H1 (cell line): ENCODE measurements at regions not wholly inside any gene's neighbourhood (a gene's known extent, or its start where the extent isn't known, plus 50 kb on each side); places are given as distances from the start of the nearest gene placed in this dataset.

ENCODE experiments used
- ASH2L ChIP-seq: fragments of 200-600, 300-600 bp; sonication (generic); IDR thresholded peaks from one replicate; pipeline ENCODE4 v1.7.1; 2017; ENCODE audit warnings: low read length
- CHD7 ChIP-seq: fragments of 300-600 bp; sonication (generic); IDR thresholded peaks from 2 replicates; pipeline ENCODE4 v1.7.1; 2012; ENCODE audit warnings: low read length, moderate library complexity, mild to moderate bottlenecking, inconsistent platforms; ENCODE audit not compliant: insufficient replicate concordance
- POLR2A ChIP-seq, 2 experiments: IDR thresholded peaks; 1 replicate in 1 of 2; 2 replicates in 1 of 2; pipeline ENCODE4 v1.6.1; 2011; ENCODE audit warnings: low read depth in 2 of 2, low read length in 2 of 2, mild to moderate bottlenecking in 2 of 2; ENCODE audit errors: control extremely low read depth in 1 of 2
- POLR2AphosphoS5 ChIP-seq: IDR thresholded peaks from 2 replicates; pipeline ENCODE4 v1.6.1; 2011; ENCODE audit warnings: low read depth, low read length
- TAF7 ChIP-seq: optimal IDR thresholded peaks from 2 replicates; pipeline ENCODE3; 2011; ENCODE audit warnings: low read depth, mild to moderate bottlenecking, inconsistent platforms, low read length, moderate library complexity, borderline replicate concordance
- TEAD4 ChIP-seq: IDR thresholded peaks from 2 replicates; pipeline ENCODE4 v1.6.1; 2012; ENCODE audit warnings: low read depth, low read length, inconsistent platforms, mixed read lengths

DNA sequence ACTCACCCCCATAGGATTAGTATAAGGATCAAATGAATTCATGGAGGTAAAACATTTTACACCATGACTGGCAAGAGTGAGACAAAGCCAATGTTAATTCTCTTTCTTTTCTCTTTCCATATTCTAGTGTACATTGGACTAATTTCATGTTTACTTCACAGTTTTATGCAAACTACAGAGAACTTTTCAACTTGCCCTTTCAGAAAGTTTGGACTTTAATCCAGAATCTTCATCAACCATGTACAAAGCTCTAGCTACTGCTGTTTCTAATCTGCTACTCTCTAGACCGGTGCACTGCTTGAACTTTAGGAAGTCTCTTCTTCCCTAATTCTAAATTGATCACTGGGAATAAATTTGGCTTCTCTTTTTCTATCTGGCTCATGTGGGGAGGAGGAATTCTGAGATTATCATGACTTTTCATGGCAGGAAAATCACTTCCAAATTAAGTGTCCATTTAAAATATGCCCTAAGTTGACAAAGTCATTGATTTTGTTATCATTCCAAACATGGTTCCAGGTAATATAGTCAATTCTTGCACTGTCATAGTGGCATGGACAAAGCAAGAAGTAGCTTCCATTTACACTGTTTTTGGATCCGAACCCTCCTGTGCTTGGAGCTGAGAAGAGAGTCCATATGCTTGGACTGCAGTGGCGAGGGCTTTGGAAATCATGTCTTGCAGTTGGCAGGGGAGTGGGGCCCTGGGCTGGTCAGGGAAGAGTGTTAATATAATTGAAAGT, 903.3 kb downstream of the CCSER2 start (continued):
- TF ChIP-seq CHD7 (no peak), ASH2L (no peak), POLR2A (IDR thresholded peaks at IDR 0.05; ENCODE audit: control extremely low read depth in 1 of 2, low read depth in 2 of 2, low read length in 2 of 2) (no peak), POLR2AphosphoS5 (no peak), TEAD4 (no peak), TAF7 (no peak)
